Activated naive CD8-positive, alpha-beta T cell (primary cell): ENCODE measurements at regions not wholly inside any gene's neighbourhood (a gene's known extent, or its start where the extent isn't known, plus 50 kb on each side); places are given as distances from the start of the nearest gene placed in this dataset.

Experiments
- H3K27ac Mint-ChIP-seq: one replicate; pipeline ENCODE4 v1.8.0; 2021; ENCODE audit warnings: mixed read lengths
- H3K27me3 Mint-ChIP-seq: one replicate; pipeline ENCODE4 v1.8.0; 2021; ENCODE audit warnings: mixed read lengths
- H3K36me3 Mint-ChIP-seq: one replicate; pipeline ENCODE4 v1.8.0; 2021; ENCODE audit warnings: mixed read lengths
- H3K4me1 Mint-ChIP-seq: one replicate; pipeline ENCODE4 v1.8.0; 2021; ENCODE audit warnings: low read depth, mixed read lengths
- H3K4me3 Mint-ChIP-seq: one replicate; pipeline ENCODE4 v1.8.0; 2021; ENCODE audit warnings: mild to moderate bottlenecking, mixed read lengths
- H3K9me3 Mint-ChIP-seq: one replicate; pipeline ENCODE4 v1.8.0; 2021; ENCODE audit warnings: low read depth, mixed read lengths

DNA sequence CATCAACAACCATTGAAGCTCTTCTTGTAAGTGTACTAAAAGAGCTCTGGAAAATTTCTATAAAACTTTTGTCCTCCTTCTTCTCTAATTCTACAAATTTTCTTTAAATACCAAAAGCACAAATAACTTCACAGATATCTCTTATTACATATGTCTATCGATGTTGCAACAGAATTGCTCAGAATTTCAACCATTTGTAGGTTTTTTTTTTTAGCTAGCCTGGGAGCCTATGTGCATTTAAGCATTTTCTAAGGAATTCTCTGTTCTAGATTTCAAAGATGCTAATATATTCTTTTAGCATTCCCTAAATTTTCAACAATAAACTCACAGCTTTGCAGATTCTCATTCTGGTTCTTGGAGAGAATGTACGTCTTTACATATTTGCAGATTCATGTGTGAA is 774.3 kb upstream of the NR2F2 start:
- Mint-ChIP-seq H3K27ac (no peak overlapping the region), H3K4me1 (peaks cover 2% of the 10 kb centered on the region), H3K27me3 (peaks cover 18% of the 10 kb centered on the region), H3K4me3 (no peak overlapping the region), H3K9me3 (no peaks in the 10 kb centered on the region), H3K36me3 (no peaks in the 10 kb centered on the region)

DNA sequence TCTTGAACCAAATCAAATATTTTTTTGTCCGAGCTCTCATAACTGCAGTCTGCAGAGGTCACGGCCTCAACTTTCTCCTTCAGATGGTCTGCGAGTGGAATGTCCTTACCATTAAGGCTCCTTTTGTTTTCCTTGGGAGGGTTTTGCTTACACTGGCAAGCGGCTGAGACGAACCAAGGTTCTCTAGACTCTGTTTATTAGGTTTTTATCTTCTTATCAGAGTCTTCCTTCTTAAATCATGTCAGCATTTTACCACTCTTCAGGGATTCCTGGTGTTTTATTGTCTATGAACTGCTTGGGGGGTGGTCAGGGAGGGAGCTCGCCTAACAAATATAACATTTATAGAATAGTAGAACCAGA is 773.7 kb upstream of the NR2F2 start:
- no peak overlapping the region for H3K27ac Mint-ChIP-seq
- no peaks in the 10 kb centered on the region for H3K36me3 Mint-ChIP-seq
- no peak overlapping the region for H3K4me3 Mint-ChIP-seq
- H3K27me3 Mint-ChIP-seq, result peaks cover 21% of the 10 kb centered on the region
- no peaks in the 10 kb centered on the region for H3K9me3 Mint-ChIP-seq
- H3K4me1 Mint-ChIP-seq, result peaks cover 2% of the 10 kb centered on the region

DNA sequence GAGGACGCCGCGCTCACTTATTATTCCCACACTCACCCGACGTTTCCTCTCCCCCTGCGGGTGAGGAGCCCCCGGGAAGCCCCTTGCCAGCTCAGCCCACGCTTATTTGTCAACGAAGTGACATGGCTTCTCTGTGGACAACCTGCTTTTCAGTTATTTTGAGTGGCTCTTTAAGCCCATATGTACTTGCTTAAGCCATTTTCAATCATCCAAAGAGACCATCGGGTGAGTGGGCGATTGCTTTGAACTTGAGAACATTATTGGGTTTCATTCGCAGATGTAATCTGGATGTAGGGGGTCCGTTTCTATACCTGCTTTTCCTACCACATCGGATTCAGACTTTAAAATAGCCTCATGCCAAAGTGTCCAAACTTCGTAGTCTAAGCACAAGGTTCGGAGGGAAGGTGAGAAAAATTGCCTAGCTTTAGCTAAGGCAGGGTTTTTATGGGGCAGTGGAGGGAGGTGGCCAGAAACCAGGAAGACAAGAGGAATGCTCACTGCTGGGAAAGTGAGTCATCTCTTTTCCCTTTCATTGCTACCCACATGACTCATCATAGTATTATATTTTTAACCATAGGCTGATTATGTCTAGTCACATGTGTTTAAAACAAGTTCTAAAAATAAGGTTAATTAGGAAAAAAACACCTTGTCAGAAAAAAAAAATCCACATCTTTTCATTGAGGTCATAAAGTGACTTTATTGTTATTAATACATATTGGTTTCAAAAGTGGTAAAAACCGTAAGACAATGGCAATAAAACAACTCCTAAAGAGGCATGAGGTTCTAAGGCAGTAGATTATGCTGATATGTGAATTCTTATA is 773.1 kb upstream of the NR2F2 start:
- Mint-ChIP-seq H3K36me3 (no peaks in the 10 kb centered on the region), H3K9me3 (no peaks in the 10 kb centered on the region), H3K4me3 (no peak overlapping the region), H3K27me3 (peaks cover 21% of the 10 kb centered on the region), H3K27ac (no peak overlapping the region), H3K4me1 (peaks cover 2% of the 10 kb centered on the region)

GRCh38 chr15:95558131-95558530 is 772.4 kb upstream of the NR2F2 start:
- H3K27me3 Mint-ChIP-seq, result peaks cover 21% of the 10 kb centered on the region
- no peak overlapping the region for H3K27ac Mint-ChIP-seq
- no peak overlapping the region for H3K4me3 Mint-ChIP-seq
- no peaks in the 10 kb centered on the region for H3K9me3 Mint-ChIP-seq
- no peaks in the 10 kb centered on the region for H3K36me3 Mint-ChIP-seq
- H3K4me1 Mint-ChIP-seq, result peaks cover 2% of the 10 kb centered on the region

DNA sequence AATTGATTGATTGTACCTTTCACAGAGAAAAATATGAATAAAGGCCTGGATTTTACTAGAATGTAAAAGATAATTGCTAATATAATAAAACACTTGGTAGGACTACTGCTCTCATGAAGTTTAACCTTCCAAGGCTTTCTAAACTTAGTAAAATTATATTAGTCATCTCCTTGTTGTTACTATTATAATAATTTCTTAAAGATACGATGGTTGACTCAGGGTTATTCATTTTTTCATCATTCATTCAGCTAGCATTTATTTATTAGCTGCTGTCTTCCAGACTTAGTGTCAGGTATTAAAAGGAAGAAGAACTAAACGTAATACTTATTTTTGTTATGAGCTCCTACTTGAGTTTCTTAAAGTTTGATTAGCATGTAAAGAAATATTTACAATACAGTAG is 771.6 kb upstream of the NR2F2 start:
- H3K9me3 Mint-ChIP-seq, result no peaks in the 10 kb centered on the region
- no peak overlapping the region for H3K4me3 Mint-ChIP-seq
- peaks cover 2% of the 10 kb centered on the region for H3K4me1 Mint-ChIP-seq
- no peaks in the 10 kb centered on the region for H3K36me3 Mint-ChIP-seq
- no peak overlapping the region for H3K27ac Mint-ChIP-seq
- H3K27me3 Mint-ChIP-seq, result peaks cover 21% of the 10 kb centered on the region

DNA sequence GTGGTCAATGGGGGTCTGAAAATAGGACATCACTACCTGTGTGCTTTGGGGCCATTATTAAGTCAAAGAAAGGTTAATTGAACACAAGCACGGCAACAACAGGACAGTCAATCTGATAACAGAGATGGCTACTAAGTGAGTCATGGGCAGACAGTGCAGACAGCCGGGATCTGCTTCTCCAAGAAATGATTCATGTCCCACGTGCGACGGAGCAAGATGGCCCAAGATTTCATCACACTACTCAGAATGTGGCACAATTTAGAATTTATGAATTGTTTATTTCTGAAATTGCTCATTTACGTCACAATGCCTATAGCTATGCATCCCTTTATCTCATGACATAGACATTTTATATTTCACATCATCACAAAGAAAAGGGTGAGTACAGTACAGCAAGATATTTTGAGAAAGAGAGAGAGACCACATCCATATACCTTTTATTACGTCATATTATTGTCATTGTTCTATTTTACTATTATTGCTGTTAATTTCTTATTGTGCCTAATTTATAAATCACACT is 770.6 kb upstream of the NR2F2 start:
- Mint-ChIP-seq H3K27ac (no peak overlapping the region), H3K27me3 (peaks cover 23% of the 10 kb centered on the region), H3K4me3 (no peak overlapping the region), H3K9me3 (no peaks in the 10 kb centered on the region), H3K4me1 (peaks cover 2% of the 10 kb centered on the region), H3K36me3 (no peaks in the 10 kb centered on the region)

DNA sequence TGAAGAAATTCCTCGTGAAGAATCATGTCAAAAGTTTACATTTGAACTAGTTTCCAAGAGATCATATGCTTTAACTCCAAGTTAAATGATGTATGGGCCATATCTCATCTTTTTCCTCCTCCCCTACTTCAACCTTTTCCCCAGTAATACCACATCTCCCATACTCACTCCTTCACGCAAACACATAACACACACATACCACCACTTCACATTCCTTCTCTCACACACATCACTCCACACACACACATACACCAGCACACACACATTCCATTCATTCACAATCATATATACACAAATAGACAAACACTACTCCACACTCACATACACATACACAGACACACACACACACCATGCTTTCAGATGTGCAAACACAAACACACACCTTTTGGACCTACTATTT is 769.0 kb upstream of the NR2F2 start:
- Mint-ChIP-seq H3K27ac (no peak overlapping the region), H3K4me1 (peaks cover 2% of the 10 kb centered on the region), H3K9me3 (no peaks in the 10 kb centered on the region), H3K4me3 (no peak overlapping the region), H3K27me3 (peaks cover 23% of the 10 kb centered on the region), H3K36me3 (no peaks in the 10 kb centered on the region)

GRCh38 chr15:95563634-95564033 is 766.9 kb upstream of the NR2F2 start:
- Mint-ChIP-seq H3K36me3 (no peaks in the 10 kb centered on the region), H3K9me3 (no peaks in the 10 kb centered on the region), H3K27me3 (peaks cover 16% of the 10 kb centered on the region), H3K4me3 (no peak overlapping the region), H3K4me1 (no peaks in the 10 kb centered on the region), H3K27ac (no peak overlapping the region)

- Mint-ChIP-seq H3K27me3 (peaks cover 10% of the 10 kb centered on the region), H3K4me1 (no peaks in the 10 kb centered on the region), H3K4me3 (no peak overlapping the region), H3K9me3 (no peaks in the 10 kb centered on the region), H3K36me3 (no peaks in the 10 kb centered on the region), H3K27ac (no peak overlapping the region)
These were observed 765.4 kb upstream of the NR2F2 start for GRCh38 chr15:95565016-95565600.

DNA sequence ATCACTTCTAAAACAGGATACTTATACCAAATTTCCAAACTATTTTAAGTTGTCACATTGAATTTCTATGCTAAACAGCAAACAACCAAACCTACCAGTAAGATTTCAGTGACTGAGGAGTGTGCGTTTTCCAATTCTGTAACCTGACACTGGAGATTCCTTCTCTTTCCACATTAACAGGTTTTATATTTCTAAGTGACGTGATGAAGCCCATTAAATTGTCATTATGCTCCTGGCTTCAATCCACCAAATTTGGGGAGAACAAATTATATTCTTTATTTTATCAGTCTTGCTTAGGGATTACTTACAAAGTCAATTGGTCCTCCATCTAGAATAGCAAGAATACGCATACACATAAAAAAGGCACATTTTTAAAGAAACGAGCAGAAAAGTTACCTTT is 764.8 kb upstream of the NR2F2 start:
- no peaks in the 10 kb centered on the region for H3K36me3 Mint-ChIP-seq
- peaks cover 12% of the 10 kb centered on the region for H3K27me3 Mint-ChIP-seq
- no peak overlapping the region for H3K27ac Mint-ChIP-seq
- no peaks in the 10 kb centered on the region for H3K4me1 Mint-ChIP-seq
- H3K9me3 Mint-ChIP-seq, result no peaks in the 10 kb centered on the region
- H3K4me3 Mint-ChIP-seq, result no peak overlapping the region

GRCh38 chr15:95567686-95568085 is 762.8 kb upstream of the NR2F2 start:
- H3K27ac Mint-ChIP-seq, result no peak overlapping the region
- H3K36me3 Mint-ChIP-seq, result peaks cover 3% of the 10 kb centered on the region

DNA sequence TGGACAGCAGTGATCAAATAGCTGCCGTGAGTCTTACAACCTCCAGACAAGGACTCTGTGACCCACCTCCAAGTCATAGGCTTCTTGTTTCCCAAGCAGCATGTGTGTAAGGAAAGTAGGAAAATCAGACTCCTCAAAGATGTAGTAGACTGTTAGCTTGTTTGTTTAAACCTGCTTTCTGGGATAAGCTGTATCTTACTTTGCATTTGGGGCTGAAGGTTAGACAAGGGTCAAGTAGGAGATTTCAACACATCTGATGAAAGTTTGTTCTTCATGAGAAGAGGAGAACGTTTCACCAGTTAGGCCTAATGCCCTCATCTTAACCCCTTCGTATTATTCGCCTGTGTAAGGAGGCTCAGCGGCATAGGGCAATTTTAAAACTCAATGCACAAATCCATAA is 756.4 kb upstream of the NR2F2 start:
- H3K36me3 Mint-ChIP-seq, result peaks cover 3% of the 10 kb centered on the region

More at GRCh38 chr15:95567686-95568085, 762.8 kb upstream of the NR2F2 start:
- peaks cover 13% of the 10 kb centered on the region for H3K27me3 Mint-ChIP-seq
- no peak overlapping the region for H3K4me3 Mint-ChIP-seq
- H3K9me3 Mint-ChIP-seq, result no peaks in the 10 kb centered on the region
- H3K4me1 Mint-ChIP-seq, result no peaks in the 10 kb centered on the region

DNA sequence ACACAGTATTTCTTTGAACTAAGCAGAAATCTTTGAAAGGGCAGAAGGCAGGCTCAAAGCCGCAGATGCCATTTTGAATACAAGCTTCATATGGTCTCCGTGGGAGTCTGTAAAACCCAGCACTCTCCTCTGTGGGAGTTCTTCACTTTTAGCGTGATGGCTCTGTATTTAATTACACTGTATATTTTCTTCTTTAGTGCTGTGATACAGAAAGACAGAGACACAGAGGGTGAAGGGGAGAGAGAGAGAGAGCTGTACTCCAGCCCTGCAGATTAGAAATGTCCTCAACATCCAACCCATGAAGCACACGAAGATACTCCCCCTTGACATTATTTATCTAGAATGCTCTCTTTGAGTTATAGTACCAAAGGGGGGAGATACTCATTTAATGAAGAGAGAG is 752.6 kb upstream of the NR2F2 start:
- peaks cover 14% of the 10 kb centered on the region for H3K27me3 Mint-ChIP-seq
- no peaks in the 10 kb centered on the region for H3K4me1 Mint-ChIP-seq
- no peak overlapping the region for H3K27ac Mint-ChIP-seq
- H3K9me3 Mint-ChIP-seq, result no peaks in the 10 kb centered on the region
- H3K36me3 Mint-ChIP-seq, result no peaks in the 10 kb centered on the region
- H3K4me3 Mint-ChIP-seq, result no peak overlapping the region

More for the DNA sequence above, 756.4 kb upstream of the NR2F2 start:
- Mint-ChIP-seq H3K27me3 (peaks cover 21% of the 10 kb centered on the region), H3K4me3 (no peak overlapping the region), H3K4me1 (no peaks in the 10 kb centered on the region), H3K9me3 (no peaks in the 10 kb centered on the region), H3K27ac (no peak overlapping the region)

- H3K4me1 Mint-ChIP-seq, result no peaks in the 10 kb centered on the region
- H3K27me3 Mint-ChIP-seq, result peaks cover 10% of the 10 kb centered on the region
- no peak overlapping the region for H3K27ac Mint-ChIP-seq
- no peaks in the 10 kb centered on the region for H3K9me3 Mint-ChIP-seq
- H3K36me3 Mint-ChIP-seq, result no peaks in the 10 kb centered on the region
- no peak overlapping the region for H3K4me3 Mint-ChIP-seq
These were observed 750.4 kb upstream of the NR2F2 start for GRCh38 chr15:95580121-95580520.

GRCh38 chr15:95581595-95581994 is 748.9 kb upstream of the NR2F2 start:
- Mint-ChIP-seq H3K36me3 (no peaks in the 10 kb centered on the region), H3K27ac (no peak overlapping the region), H3K4me3 (no peak overlapping the region), H3K27me3 (peaks cover 5% of the 10 kb centered on the region), H3K9me3 (no peaks in the 10 kb centered on the region), H3K4me1 (no peaks in the 10 kb centered on the region)

DNA sequence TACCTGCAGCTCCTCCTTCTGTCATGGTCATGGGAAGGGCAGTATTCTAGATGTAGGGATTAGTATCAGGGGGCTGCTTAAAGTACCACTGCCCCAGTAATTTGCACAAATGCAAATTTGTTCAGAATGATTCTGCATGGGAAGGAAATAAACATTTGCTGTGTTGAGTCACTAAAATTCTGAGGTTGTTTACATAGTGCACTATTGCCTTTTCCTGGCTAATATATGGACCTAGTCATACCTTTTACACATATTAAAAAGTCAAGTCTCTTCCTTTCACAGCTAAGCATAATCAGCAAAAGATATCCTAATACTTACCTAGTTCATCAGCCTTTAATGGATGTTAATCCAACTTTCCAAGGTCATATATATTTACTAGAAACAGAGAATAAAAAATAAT is 746.4 kb upstream of the NR2F2 start:
- Mint-ChIP-seq H3K9me3 (no peaks in the 10 kb centered on the region), H3K27me3 (no peaks in the 10 kb centered on the region), H3K4me1 (no peaks in the 10 kb centered on the region), H3K36me3 (no peaks in the 10 kb centered on the region), H3K27ac (no peak overlapping the region), H3K4me3 (no peak overlapping the region)
